Peyer's patch (tissue), 4 donors: ENCODE measurements at regions not wholly inside any gene's neighbourhood (a gene's known extent, or its start where the extent isn't known, plus 50 kb on each side); places are given as distances from the start of the nearest gene placed in this dataset.

Experiments used
- DNase-seq, 3 donors: peaks; one replicate each; pipeline ENCODE4 v3.0.0-alpha.2; 2017 to 2019
- H3K27ac ChIP-seq, 4 donors: fragments of 200-600 bp; sonication (generic); one replicate each; pipeline ENCODE4 v1.5.1; 2016 to 2019
- H3K27me3 ChIP-seq, 2 donors: fragments of 200-600 bp; sonication (generic); one replicate each; pipeline ENCODE4 v1.5.1; 2019
- H3K36me3 ChIP-seq, 3 donors: fragments of 200-600 bp; sonication (generic); one replicate each; pipeline ENCODE4 v1.5.1; 2016 to 2019
- H3K4me1 ChIP-seq, 4 donors: fragments of 200-600 bp; sonication (generic); one replicate each; pipeline ENCODE4 v1.5.1; 2016 to 2019
- H3K4me3 ChIP-seq, 4 donors: fragments of 200-600 bp; sonication (generic); 1 replicate in 3 of 4; 2 replicates in 1 of 4; pipeline ENCODE4 v1.5.1; 2016 to 2019; ENCODE audit warnings: mild to moderate bottlenecking in 1 of 4
- H3K9me3 ChIP-seq, 4 donors: fragments of 200-600 bp; sonication (generic); one replicate each; pipeline ENCODE4 v1.5.1; 2016 to 2019; ENCODE audit warnings: mild to moderate bottlenecking in 1 of 4
- POLR2A ChIP-seq, 2 donors: fragments of 450-650 bp; IDR thresholded peaks; one replicate each; pipeline ENCODE4 v1.5.1; 2017; ENCODE audit warnings: antibody characterized with exemption in 2 of 2, mild to moderate bottlenecking in 2 of 2, moderate library complexity in 2 of 2
- TF ChIP-seq, protein P1 (sequence below), 6 experiments: fragments of 450-650 bp in 4 of 6; fragments of 200-600 bp in 2 of 6; sonication (generic) in 1 of 6; IDR thresholded peaks; one replicate each; pipeline ENCODE4 v1.5.1; 2017 to 2019; ENCODE audit warnings: antibody characterized with exemption in 6 of 6, mild to moderate bottlenecking in 3 of 6, moderate library complexity in 1 of 6

DNA sequence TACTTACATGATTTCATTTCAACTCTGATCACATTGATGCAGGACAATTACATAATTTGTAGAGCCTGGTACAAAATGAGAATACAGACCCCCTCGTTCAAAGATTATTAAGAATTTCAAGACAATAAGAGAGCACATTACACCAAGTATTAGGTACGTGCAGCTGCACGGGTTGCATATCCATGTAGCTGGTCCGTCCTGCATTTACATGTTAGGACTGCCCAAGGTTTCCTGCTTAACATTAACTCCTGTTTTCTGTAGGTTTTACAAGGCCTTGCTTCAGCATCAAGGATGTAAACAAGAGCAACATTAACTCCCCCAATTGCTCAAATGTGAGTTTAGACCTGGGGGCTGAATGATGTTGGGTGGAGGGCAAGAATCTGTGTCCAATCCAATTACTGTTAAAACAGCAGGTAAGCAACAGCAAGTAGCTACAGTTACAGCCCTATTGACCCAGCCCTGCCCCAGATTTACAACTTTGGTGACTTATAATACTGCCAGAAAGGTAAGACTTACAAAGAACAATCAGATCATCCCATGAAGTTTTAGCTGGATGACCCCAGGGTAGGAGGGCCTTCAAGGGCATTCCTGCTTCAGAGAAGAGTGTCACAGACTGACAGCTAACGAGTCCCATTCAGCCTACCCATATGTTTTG lies 127.4 kb upstream of the PPP2R3A start:
- Histone ChIP-seq H3K27ac (no peak overlapping the region), H3K4me3 (no peak overlapping the region), H3K9me3 (no peaks in the 10 kb centered on the region), H3K36me3 (no peaks in the 10 kb centered on the region), H3K27me3 (no peaks in the 10 kb centered on the region), H3K4me1 (no peaks in the 10 kb centered on the region)
- no peak for TF ChIP-seq POLR2A (IDR thresholded peaks at IDR 0.05)
- TF ChIP-seq, protein P1, sequence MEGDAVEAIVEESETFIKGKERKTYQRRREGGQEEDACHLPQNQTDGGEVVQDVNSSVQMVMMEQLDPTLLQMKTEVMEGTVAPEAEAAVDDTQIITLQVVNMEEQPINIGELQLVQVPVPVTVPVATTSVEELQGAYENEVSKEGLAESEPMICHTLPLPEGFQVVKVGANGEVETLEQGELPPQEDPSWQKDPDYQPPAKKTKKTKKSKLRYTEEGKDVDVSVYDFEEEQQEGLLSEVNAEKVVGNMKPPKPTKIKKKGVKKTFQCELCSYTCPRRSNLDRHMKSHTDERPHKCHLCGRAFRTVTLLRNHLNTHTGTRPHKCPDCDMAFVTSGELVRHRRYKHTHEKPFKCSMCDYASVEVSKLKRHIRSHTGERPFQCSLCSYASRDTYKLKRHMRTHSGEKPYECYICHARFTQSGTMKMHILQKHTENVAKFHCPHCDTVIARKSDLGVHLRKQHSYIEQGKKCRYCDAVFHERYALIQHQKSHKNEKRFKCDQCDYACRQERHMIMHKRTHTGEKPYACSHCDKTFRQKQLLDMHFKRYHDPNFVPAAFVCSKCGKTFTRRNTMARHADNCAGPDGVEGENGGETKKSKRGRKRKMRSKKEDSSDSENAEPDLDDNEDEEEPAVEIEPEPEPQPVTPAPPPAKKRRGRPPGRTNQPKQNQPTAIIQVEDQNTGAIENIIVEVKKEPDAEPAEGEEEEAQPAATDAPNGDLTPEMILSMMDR (IDR thresholded peaks at IDR 0.05) = no peak
- DNase-seq = no peak

GRCh38 chr3:135840436-135840835 lies 125.1 kb upstream of the PPP2R3A start:
- H3K4me3 ChIP-seq = no peak overlapping the region
- no peak for DNase-seq

GRCh38 chr3:135844386-135844785 lies 121.1 kb upstream of the PPP2R3A start:
- Histone ChIP-seq H3K4me1 (no peaks in the 10 kb centered on the region), H3K36me3 (no peaks in the 10 kb centered on the region), H3K27me3 (no peaks in the 10 kb centered on the region), H3K9me3 (no peaks in the 10 kb centered on the region), H3K27ac (no peak overlapping the region), H3K4me3 (no peak overlapping the region)
- DNase-seq = no peak
- TF ChIP-seq POLR2A (IDR thresholded peaks at IDR 0.05) = no peak
- TF ChIP-seq, protein P1 (IDR thresholded peaks at IDR 0.05) = no peak

More at GRCh38 chr3:135840436-135840835, 125.1 kb upstream of the PPP2R3A start:
- Histone ChIP-seq H3K9me3 (no peaks in the 10 kb centered on the region), H3K27me3 (no peaks in the 10 kb centered on the region), H3K4me1 (no peaks in the 10 kb centered on the region), H3K27ac (no peak overlapping the region), H3K36me3 (no peaks in the 10 kb centered on the region)
- no peak for TF ChIP-seq POLR2A (IDR thresholded peaks at IDR 0.05)
- TF ChIP-seq, protein P1 (IDR thresholded peaks at IDR 0.05) = no peak

- TF ChIP-seq, protein P1 (IDR thresholded peaks at IDR 0.05) = no peak
- no peak for TF ChIP-seq POLR2A (IDR thresholded peaks at IDR 0.05)
- no peak overlapping the region for H3K27ac ChIP-seq
- no peak for DNase-seq
- H3K9me3 ChIP-seq = no peaks in the 10 kb centered on the region
- no peak overlapping the region for H3K4me3 ChIP-seq
- H3K36me3 ChIP-seq = no peaks in the 10 kb centered on the region
- no peaks in the 10 kb centered on the region for H3K27me3 ChIP-seq
- H3K4me1 ChIP-seq = no peaks in the 10 kb centered on the region
These were observed 117.5 kb upstream of the PPP2R3A start for GRCh38 chr3:135848051-135848450.

GRCh38 chr3:135849827-135850226 lies 115.7 kb upstream of the PPP2R3A start:
- Histone ChIP-seq H3K27me3 (no peaks in the 10 kb centered on the region), H3K27ac (no peak overlapping the region), H3K36me3 (no peaks in the 10 kb centered on the region), H3K4me1 (no peaks in the 10 kb centered on the region), H3K9me3 (no peaks in the 10 kb centered on the region), H3K4me3 (no peak overlapping the region)
- DNase-seq = no peak
- TF ChIP-seq, protein P1 (IDR thresholded peaks at IDR 0.05) = no peak
